ENCODE measurements at regions not wholly inside any gene's neighbourhood (a gene's known extent, or its start where the extent isn't known, plus 50 kb on each side); places are given as distances from the start of the nearest gene placed in this dataset.

- no peak for TF ChIP-seq CTCF (IDR thresholded peaks at IDR 0.05; ENCODE audit: low read depth, low read length)
- no peak for DNase-seq
- no peaks in the 10 kb centered on the region for H3K27me3 ChIP-seq
- H3K4me1 ChIP-seq, result no peaks in the 10 kb centered on the region
- H3K9me3 ChIP-seq, result no peaks in the 10 kb centered on the region
- no peaks in the 10 kb centered on the region for H3K36me3 ChIP-seq
- no peak overlapping the region for H3K4me3 ChIP-seq (ENCODE audit: low read depth, low read length)
These were observed 988.8 kb upstream of the B3GALT2 start for GRCh38 chr1:194175251-194175650.

GRCh38 chr1:194174528-194174927 is 988.1 kb upstream of the B3GALT2 start:
- H3K4me3 ChIP-seq (ENCODE audit: low read depth, low read length), result no peak overlapping the region
- H3K9me3 ChIP-seq, result no peaks in the 10 kb centered on the region
- H3K36me3 ChIP-seq, result no peaks in the 10 kb centered on the region
- DNase-seq, result no peak
- H3K27me3 ChIP-seq, result no peaks in the 10 kb centered on the region
- no peaks in the 10 kb centered on the region for H3K4me1 ChIP-seq
- TF ChIP-seq CTCF (IDR thresholded peaks at IDR 0.05; ENCODE audit: low read depth, low read length), result no peak

- TF ChIP-seq CTCF (IDR thresholded peaks at IDR 0.05; ENCODE audit: low read depth, low read length), result no peak
- no peaks in the 10 kb centered on the region for H3K27me3 ChIP-seq
- no peaks in the 10 kb centered on the region for H3K4me1 ChIP-seq
- DNase-seq, result no peak
- no peaks in the 10 kb centered on the region for H3K36me3 ChIP-seq
- no peak overlapping the region for H3K4me3 ChIP-seq (ENCODE audit: low read depth, low read length)
- no peaks in the 10 kb centered on the region for H3K9me3 ChIP-seq
These were observed 985.2 kb upstream of the B3GALT2 start for GRCh38 chr1:194171596-194171995.

- DNase-seq, result no peak
- no peaks in the 10 kb centered on the region for H3K27me3 ChIP-seq
- TF ChIP-seq CTCF (IDR thresholded peaks at IDR 0.05; ENCODE audit: low read depth, low read length), result no peak
- H3K36me3 ChIP-seq, result no peaks in the 10 kb centered on the region
- no peaks in the 10 kb centered on the region for H3K4me1 ChIP-seq
- no peak overlapping the region for H3K4me3 ChIP-seq (ENCODE audit: low read depth, low read length)
- H3K9me3 ChIP-seq, result no peaks in the 10 kb centered on the region
These were observed 981.7 kb upstream of the B3GALT2 start for GRCh38 chr1:194167956-194168640.

- H3K4me3 ChIP-seq (ENCODE audit: low read depth, low read length), result no peak overlapping the region
- no peak for DNase-seq
- H3K36me3 ChIP-seq, result no peaks in the 10 kb centered on the region
- H3K9me3 ChIP-seq, result no peaks in the 10 kb centered on the region
- peaks cover 3% of the 10 kb centered on the region; the same call in 1 of the 2 replicates for H3K4me1 ChIP-seq
- no peaks in the 10 kb centered on the region for H3K27me3 ChIP-seq
- TF ChIP-seq CTCF (IDR thresholded peaks at IDR 0.05; ENCODE audit: low read depth, low read length), result no peak
These were observed 978.3 kb upstream of the B3GALT2 start for GRCh38 chr1:194164755-194165154.

- Histone ChIP-seq H3K27me3 (no peaks in the 10 kb centered on the region), H3K4me3 (ENCODE audit: low read depth, low read length) (no peak overlapping the region), H3K4me1 (peaks cover 3% of the 10 kb centered on the region; the same call in 1 of the 2 replicates), H3K9me3 (no peaks in the 10 kb centered on the region), H3K36me3 (no peaks in the 10 kb centered on the region)
- TF ChIP-seq CTCF (IDR thresholded peaks at IDR 0.05; ENCODE audit: low read depth, low read length), result no peak
- DNase-seq, result no peak
These were observed 975.2 kb upstream of the B3GALT2 start for GRCh38 chr1:194161591-194161990.
